Pons (tissue), 1 donor: ENCODE measurements at regions not wholly inside any gene's neighbourhood (a gene's known extent, or its start where the extent isn't known, plus 50 kb on each side); places are given as distances from the start of the nearest gene placed in this dataset.
"Not testable (repeated sequence)": the region's sequence is repeated elsewhere in the genome, so short reads cannot be mapped to it uniquely, and the experiment has no call there.

Experiments used
- DNase-seq: peaks from one replicate; pipeline ENCODE4 v3.0.0-alpha.2; 2016; ENCODE audit warnings: low spot score

- no peak for DNase-seq
Observed at GRCh38 chr15:47887241-47887800, 170.0 kb downstream of the SEMA6D start.

- DNase-seq = no peak
Observed at GRCh38 chr15:47888385-47889100, 171.2 kb downstream of the SEMA6D start.

DNA sequence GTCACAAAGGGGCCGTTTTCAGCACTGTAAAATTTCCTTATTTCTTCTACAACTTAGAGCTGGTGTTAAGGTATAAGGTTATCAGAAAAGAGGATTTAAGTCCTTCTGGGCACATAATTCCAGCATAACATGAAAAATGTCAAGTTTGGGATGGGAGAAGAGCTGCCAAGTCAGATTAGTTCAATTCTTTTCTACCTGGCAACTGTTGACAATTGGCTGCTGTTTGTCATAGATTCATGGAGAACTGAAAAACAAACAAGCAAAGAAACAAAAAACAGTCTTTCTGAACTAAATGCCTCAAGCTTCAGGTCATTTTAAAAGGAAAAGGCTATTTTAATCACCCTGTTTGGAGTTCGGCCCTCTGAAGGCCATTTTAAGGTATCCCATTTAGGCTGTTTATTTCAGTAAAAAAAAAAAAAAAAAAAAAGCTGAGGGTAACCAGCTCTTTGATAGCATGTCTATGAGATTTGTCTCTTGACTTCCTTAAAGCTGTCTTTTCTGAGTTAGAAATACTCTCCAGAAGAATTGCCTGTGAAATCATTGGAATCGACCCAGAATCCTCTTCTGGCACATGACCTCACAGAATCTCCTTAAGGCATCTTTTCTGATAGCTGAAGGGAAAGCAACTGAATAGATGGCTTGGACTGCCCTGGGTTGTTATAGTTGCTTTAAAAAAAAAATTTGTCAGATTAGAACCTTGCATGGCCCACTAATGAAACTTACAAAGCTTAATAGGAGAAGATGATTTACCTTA lies 173.3 kb downstream of the SEMA6D start:
- DNase-seq = no peak

DNA sequence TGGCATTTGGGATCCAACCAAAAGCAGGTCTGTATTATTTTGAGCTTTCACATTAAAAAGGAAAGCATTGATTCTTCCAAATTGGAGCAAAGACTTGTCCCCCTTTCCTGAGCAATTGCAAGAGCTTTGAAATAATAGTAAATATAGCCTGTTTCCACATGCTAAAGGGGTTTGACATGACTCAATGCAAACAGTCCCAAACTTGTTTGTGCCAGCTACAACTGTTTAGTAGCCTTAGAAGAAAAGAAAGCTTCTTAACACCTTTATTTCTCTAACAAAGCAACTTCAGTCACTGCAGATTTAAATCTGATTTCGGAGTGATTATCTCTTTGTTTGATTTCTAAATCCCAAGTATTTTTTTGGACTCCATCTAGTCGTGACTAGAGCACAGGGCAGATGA lies 180.2 kb downstream of the SEMA6D start:
- no peak for DNase-seq

DNA sequence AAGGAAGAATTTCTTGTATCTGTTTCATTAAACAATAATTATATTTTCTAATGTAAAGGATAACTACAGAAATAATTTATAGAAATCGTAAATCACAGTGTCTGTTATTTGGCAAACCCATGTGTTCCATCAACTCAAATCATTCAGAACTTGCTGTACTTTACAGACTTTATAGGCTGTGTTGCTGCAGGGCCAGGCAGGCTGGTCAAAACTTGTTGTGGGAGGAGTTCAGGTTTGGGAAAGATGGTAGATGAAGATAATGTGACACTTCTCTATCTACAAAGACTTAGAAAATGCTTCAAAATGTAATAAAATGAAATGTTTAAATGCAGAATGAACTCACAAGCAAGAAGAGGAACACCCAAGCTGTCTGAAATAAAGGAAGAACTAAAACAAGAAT lies 183.4 kb downstream of the SEMA6D start:
- no peak for DNase-seq

- no peak for DNase-seq
Observed at GRCh38 chr15:47903368-47903767, 186.1 kb downstream of the SEMA6D start.

DNA sequence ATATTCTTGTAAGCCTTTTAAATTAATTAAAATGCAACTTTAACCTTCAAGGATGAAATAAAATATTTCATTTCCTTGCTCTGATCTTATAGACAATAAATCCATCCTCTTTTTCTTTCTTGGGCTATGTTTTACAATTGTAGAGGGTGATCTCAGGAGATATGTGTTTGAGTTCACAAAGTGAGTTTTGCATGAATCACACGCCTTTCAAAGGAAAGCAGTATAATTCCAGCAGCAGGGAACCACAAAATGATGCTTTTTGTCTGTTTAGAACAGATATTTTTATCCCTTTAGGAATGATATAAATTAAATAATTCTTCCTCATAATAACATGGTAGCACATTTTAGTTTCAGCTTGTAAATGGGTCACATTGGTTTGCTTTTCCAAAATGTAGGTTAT lies 191.2 kb downstream of the SEMA6D start:
- DNase-seq = no peak

GRCh38 chr15:47908950-47909670 lies 191.8 kb downstream of the SEMA6D start:
- no peak for DNase-seq

GRCh38 chr15:47912910-47913309 lies 195.6 kb downstream of the SEMA6D start:
- DNase-seq = not testable (repeated sequence)

DNA sequence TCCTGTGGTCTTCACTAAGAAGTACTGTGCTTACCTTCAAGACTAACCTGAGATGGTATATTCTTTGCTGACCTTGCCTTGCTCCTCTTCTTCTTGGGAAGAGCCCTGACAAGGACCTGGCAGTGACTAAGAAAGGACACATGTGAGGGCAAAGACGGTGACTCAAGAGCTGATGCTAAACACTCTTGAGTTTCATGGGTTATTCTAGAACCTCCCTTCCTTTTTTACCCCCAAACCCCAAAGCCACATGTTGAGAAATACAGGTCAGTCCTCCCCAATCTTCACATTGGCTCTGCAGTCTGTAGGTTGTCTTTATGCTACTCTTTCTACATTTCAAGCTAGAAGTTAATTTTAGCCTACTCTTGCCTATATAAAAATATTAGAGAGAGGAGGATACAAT lies 200.6 kb downstream of the SEMA6D start:
- DNase-seq = no peak

GRCh38 chr15:47918877-47919276 lies 201.6 kb downstream of the SEMA6D start:
- DNase-seq = no peak

DNA sequence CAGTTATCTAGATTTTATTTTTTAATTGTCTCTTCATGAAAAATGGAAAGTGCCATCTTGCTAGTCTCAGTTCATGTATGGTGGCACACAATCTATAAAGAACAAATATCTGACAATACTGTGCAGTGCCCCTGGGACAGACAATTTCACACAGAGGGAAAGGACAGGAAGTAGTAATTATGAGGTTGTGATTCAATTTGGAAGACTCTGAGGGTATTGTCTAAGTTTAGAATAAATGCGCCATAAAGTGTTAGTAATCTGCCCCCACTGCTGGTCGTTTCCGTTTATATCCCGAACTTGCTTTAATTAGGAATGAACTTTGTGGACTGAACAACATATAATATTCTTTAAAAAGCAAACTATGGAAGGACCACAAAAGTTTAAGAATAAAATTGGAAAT lies 196.4 kb upstream of the SLC24A5 start:
- DNase-seq = no peak

DNA sequence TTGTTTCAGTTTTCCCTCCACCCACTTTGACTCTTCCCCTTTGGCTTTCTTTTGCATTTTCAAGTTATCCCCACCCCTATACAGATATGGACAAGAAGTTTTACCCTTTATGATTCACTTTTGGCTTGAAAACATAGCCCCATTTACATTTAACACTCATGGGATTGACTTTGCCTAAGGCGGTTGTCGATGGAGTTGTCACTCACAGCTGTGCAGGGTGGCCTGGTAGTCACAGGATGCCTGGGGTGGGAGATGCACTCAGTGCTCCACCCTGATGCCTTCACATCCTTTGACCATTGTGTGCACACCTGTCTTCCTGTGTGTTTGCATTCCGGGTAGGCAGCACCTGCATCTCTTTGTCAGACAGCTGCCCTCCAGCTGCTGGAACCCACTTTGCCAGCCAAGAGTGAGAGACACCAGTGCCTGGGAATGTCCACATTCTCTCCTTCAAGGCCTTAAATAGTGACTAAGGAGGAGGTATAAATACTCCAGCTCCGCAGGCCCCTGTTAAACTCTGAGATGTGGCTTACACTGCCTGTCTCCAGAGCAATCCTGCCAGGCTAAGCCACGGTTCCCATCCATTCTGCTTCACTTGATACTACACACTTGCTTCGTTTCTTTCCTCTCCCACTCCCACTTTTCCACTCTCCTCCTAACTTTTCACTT lies 191.5 kb upstream of the SLC24A5 start:
- DNase-seq = no peak

GRCh38 chr15:47932261-47932660 lies 188.5 kb upstream of the SLC24A5 start:
- DNase-seq = no peak

GRCh38 chr15:47932951-47933641 lies 187.7 kb upstream of the SLC24A5 start:
- DNase-seq = no peak

DNA sequence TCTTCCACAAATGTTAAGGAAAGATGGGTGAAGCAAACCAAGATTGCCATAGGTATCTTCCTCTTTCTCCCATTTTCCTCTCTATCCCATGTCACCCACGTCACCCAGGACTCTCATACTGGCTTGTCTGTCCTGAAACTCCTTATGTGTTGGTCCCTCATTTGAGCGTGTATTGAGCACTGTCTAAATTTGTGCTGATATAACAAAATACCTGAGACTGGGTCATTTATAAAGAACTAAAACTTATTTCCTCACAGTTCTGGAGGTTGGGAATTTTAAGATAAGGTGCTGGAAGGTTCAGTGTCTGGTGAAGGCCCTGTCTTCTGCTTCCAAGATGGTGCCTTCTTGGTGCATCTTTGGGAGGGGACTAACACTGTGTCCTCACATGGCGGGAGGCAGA lies 186.9 kb upstream of the SLC24A5 start:
- no peak for DNase-seq

GRCh38 chr15:47934342-47934741 lies 186.4 kb upstream of the SLC24A5 start:
- DNase-seq = no peak

GRCh38 chr15:47937834-47938233 lies 183.0 kb upstream of the SLC24A5 start:
- DNase-seq = no peak

GRCh38 chr15:47944637-47945288 lies 176.0 kb upstream of the SLC24A5 start:
- DNase-seq = no peak

- no peak for DNase-seq
Observed at GRCh38 chr15:47945872-47946650, 174.7 kb upstream of the SLC24A5 start.
